ENCODE measurements at regions not wholly inside any gene's neighbourhood (a gene's known extent, or its start where the extent isn't known, plus 50 kb on each side); places are given as distances from the start of the nearest gene placed in this dataset.

DNA sequence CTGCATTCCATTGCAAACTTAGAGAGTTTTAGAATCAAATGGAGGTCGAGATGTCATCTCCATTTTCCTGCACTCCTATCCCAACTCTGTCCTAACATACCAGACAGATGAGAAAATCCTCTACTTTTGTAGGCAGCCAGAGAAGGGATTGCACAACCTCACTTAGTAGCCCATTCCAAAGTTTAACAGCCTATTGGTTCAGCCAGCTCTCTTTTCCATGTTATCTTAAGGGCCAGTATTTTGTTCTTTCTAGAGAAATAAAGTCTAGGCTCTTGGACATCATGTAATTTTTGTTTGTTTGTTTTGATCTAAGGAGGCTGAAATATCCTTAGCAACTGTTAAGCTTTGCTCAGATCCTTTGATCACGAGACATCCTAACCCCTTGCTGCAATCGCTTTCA is 173.0 kb downstream of the COX18 start:
- TF ChIP-seq CTCF (conservative IDR thresholded peaks at IDR 0.05; ENCODE audit: low read depth, low read length) = no peak
- peak; percentile 98 for TF ChIP-seq CEBPB (IDR thresholded peaks at IDR 0.05; ENCODE audit: low read depth, low read length)

Measured in IMR-90 (cell line).